ENCODE measurements at regions not wholly inside any gene's neighbourhood (a gene's known extent, or its start where the extent isn't known, plus 50 kb on each side); places are given as distances from the start of the nearest gene placed in this dataset.

GRCh38 chr2:172674034-172674967 is 61.3 kb upstream of the RAPGEF4 start (continued):
- TF ChIP-seq CTCF (IDR thresholded peaks at IDR 0.05 in 2 of 3, conservative IDR thresholded peaks at IDR 0.05 in 1 of 3; ENCODE audit: insufficient read depth in 2 of 3, low read depth in 1 of 3, low read length in 3 of 3), result peak; percentile 82 to 92 (median 91)
- peak; percentile 51; the same call in 1 of the 2 replicates for TF ChIP-seq XRCC5 (IDR thresholded peaks at IDR 0.05; ENCODE audit: low read depth, low read length)
- TF ChIP-seq, protein P1, sequence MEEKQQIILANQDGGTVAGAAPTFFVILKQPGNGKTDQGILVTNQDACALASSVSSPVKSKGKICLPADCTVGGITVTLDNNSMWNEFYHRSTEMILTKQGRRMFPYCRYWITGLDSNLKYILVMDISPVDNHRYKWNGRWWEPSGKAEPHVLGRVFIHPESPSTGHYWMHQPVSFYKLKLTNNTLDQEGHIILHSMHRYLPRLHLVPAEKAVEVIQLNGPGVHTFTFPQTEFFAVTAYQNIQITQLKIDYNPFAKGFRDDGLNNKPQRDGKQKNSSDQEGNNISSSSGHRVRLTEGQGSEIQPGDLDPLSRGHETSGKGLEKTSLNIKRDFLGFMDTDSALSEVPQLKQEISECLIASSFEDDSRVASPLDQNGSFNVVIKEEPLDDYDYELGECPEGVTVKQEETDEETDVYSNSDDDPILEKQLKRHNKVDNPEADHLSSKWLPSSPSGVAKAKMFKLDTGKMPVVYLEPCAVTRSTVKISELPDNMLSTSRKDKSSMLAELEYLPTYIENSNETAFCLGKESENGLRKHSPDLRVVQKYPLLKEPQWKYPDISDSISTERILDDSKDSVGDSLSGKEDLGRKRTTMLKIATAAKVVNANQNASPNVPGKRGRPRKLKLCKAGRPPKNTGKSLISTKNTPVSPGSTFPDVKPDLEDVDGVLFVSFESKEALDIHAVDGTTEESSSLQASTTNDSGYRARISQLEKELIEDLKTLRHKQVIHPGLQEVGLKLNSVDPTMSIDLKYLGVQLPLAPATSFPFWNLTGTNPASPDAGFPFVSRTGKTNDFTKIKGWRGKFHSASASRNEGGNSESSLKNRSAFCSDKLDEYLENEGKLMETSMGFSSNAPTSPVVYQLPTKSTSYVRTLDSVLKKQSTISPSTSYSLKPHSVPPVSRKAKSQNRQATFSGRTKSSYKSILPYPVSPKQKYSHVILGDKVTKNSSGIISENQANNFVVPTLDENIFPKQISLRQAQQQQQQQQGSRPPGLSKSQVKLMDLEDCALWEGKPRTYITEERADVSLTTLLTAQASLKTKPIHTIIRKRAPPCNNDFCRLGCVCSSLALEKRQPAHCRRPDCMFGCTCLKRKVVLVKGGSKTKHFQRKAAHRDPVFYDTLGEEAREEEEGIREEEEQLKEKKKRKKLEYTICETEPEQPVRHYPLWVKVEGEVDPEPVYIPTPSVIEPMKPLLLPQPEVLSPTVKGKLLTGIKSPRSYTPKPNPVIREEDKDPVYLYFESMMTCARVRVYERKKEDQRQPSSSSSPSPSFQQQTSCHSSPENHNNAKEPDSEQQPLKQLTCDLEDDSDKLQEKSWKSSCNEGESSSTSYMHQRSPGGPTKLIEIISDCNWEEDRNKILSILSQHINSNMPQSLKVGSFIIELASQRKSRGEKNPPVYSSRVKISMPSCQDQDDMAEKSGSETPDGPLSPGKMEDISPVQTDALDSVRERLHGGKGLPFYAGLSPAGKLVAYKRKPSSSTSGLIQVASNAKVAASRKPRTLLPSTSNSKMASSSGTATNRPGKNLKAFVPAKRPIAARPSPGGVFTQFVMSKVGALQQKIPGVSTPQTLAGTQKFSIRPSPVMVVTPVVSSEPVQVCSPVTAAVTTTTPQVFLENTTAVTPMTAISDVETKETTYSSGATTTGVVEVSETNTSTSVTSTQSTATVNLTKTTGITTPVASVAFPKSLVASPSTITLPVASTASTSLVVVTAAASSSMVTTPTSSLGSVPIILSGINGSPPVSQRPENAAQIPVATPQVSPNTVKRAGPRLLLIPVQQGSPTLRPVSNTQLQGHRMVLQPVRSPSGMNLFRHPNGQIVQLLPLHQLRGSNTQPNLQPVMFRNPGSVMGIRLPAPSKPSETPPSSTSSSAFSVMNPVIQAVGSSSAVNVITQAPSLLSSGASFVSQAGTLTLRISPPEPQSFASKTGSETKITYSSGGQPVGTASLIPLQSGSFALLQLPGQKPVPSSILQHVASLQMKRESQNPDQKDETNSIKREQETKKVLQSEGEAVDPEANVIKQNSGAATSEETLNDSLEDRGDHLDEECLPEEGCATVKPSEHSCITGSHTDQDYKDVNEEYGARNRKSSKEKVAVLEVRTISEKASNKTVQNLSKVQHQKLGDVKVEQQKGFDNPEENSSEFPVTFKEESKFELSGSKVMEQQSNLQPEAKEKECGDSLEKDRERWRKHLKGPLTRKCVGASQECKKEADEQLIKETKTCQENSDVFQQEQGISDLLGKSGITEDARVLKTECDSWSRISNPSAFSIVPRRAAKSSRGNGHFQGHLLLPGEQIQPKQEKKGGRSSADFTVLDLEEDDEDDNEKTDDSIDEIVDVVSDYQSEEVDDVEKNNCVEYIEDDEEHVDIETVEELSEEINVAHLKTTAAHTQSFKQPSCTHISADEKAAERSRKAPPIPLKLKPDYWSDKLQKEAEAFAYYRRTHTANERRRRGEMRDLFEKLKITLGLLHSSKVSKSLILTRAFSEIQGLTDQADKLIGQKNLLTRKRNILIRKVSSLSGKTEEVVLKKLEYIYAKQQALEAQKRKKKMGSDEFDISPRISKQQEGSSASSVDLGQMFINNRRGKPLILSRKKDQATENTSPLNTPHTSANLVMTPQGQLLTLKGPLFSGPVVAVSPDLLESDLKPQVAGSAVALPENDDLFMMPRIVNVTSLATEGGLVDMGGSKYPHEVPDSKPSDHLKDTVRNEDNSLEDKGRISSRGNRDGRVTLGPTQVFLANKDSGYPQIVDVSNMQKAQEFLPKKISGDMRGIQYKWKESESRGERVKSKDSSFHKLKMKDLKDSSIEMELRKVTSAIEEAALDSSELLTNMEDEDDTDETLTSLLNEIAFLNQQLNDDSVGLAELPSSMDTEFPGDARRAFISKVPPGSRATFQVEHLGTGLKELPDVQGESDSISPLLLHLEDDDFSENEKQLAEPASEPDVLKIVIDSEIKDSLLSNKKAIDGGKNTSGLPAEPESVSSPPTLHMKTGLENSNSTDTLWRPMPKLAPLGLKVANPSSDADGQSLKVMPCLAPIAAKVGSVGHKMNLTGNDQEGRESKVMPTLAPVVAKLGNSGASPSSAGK (IDR thresholded peaks at IDR 0.05), result peak; percentile 90
- TF ChIP-seq PHF21A (IDR thresholded peaks at IDR 0.05; ENCODE audit: borderline replicate concordance, low read depth), result no peak
- no peak for TF ChIP-seq TRIM25 (IDR thresholded peaks at IDR 0.05; ENCODE audit: borderline replicate concordance)
- TF ChIP-seq POLR2A (conservative IDR thresholded peaks at IDR 0.05), result no peak
- no peak for TF ChIP-seq HDAC1 (IDR thresholded peaks at IDR 0.05)
- TF ChIP-seq TFAP4 (CRISPR knock-in tag; IDR thresholded peaks at IDR 0.05; ENCODE audit: borderline replicate concordance), result 0 out of 2 replicates have a peak, but pooled peaks have one; percentile 20
- no peak for TF ChIP-seq SNIP1 (IDR thresholded peaks at IDR 0.05; ENCODE audit: low read depth)
- peak; percentile 54 to 85 for TF ChIP-seq RAD21 (CRISPR knock-in tag; conservative IDR thresholded peaks at IDR 0.05 in 1 of 2, IDR thresholded peaks at IDR 0.05 in 1 of 2)
